HepG2 (cell line): ENCODE measurements at regions not wholly inside any gene's neighbourhood (a gene's known extent, or its start where the extent isn't known, plus 50 kb on each side); places are given as distances from the start of the nearest gene placed in this dataset.

Experiments
- ATAC-seq: fragments of 200-7000 bp; cut with Tn5 transposase; 3 replicates; pipeline ENCODE4 v1.9.1; 2020; ENCODE audit warnings: mild to moderate bottlenecking, moderate library complexity
- BruUV-seq: library from RNA; stranded (reverse); fragments of 400-500 nt; replicated peaks from 2 replicates; lab custom pipeline; 2021; lab: Mats Ljungman, UMichigan
- CTCF ChIA-PET: fragments of 300-600 bp; formaldehyde crosslinking; extraction: SDS; loops from one replicate; lab custom pipeline; 2021; ENCODE audit warnings: low total read pairs, inconsistent platforms, low intra/inter-chr PET ratio; lab: Yijun Ruan, JAX
- POLR2A ChIA-PET: fragments of 350-600 bp; sonication (Branson Sonifier 250); formaldehyde crosslinking; loops from one replicate; lab custom pipeline; 2020; ENCODE audit warnings: antibody characterized with exemption, inconsistent platforms; lab: Yijun Ruan, JAX
- DNase-seq: peaks from one replicate; pipeline ENCODE4 v3.0.0-alpha.2; 2015; ENCODE audit warnings: low spot score
- FAIRE-seq: peaks from 3 replicates; lab custom pipeline; 2011; peaks lifted over from hg19 to GRCh38; lab: Jason Lieb, UNC
- H2AFZ ChIP-seq: one replicate; pipeline ENCODE4 v1.6.1; 2011; ENCODE audit warnings: low read length, inconsistent platforms
- H3K27ac ChIP-seq: fragments of 300-600 bp; 3 replicates; pipeline ENCODE4 v1.8.0; 2011; ENCODE audit warnings: mixed run types, mild to moderate bottlenecking, mixed read lengths, low read length, inconsistent platforms; ENCODE audit not compliant: insufficient read depth; ENCODE audit errors: extremely low read length
- H3K27me3 ChIP-seq, 2 experiments: fragments of 200-600 bp in 1 of 2; 2 replicates in 1 of 2; 3 replicates in 1 of 2; pipeline versions ENCODE4 v1.6.0 to v1.8.0; 2011; ENCODE audit warnings: low read length in 2 of 2, mild to moderate bottlenecking in 2 of 2, moderate library complexity in 2 of 2, inconsistent platforms in 1 of 2; ENCODE audit not compliant: insufficient read depth in 2 of 2, control insufficient read depth in 1 of 2
- H3K36me3 ChIP-seq, 2 experiments: fragments of 200-600 bp in 1 of 2; replicated peaks in 1 of 2; 2 replicates in 1 of 2; 3 replicates in 1 of 2; pipeline versions ENCODE4 v1.5.1 to v1.8.0; 2011; ENCODE audit warnings: low read length in 2 of 2, inconsistent platforms in 1 of 2; ENCODE audit not compliant: insufficient read depth in 2 of 2, control insufficient read depth in 1 of 2
- H3K4me1 ChIP-seq: 2 replicates; pipeline ENCODE4 v1.5.1; 2012; ENCODE audit warnings: low read length, inconsistent platforms; ENCODE audit not compliant: insufficient read depth
- H3K4me2 ChIP-seq: 2 replicates; pipeline ENCODE4 v1.6.0; 2011; ENCODE audit warnings: low read depth, low read length, inconsistent platforms
- H3K4me3 ChIP-seq, 3 experiments: fragments of 200-600 bp in 1 of 3; sonication (generic), shearing (Covaris generic) in 1 of 3; replicated peaks in 1 of 3; 2 replicates each; pipeline ENCODE4 v1.5.1; 2011 to 2016; ENCODE audit warnings: low read length in 3 of 3, inconsistent platforms in 2 of 3, low read depth in 2 of 3, mild to moderate bottlenecking in 2 of 3, control low read depth in 1 of 3, mixed read lengths in 1 of 3; ENCODE audit not compliant: insufficient read depth in 1 of 3
- H3K79me2 ChIP-seq: one replicate; pipeline ENCODE4 v1.6.1; 2011; ENCODE audit warnings: low read length, inconsistent platforms; ENCODE audit not compliant: insufficient read depth
- H3K9ac ChIP-seq: 2 replicates; pipeline ENCODE4 v1.6.0; 2011; ENCODE audit warnings: mild to moderate bottlenecking, low read depth, low read length, inconsistent platforms; ENCODE audit not compliant: insufficient read depth
- H3K9me3 ChIP-seq: 2 replicates; pipeline ENCODE4 v1.5.1; 2012; ENCODE audit warnings: mild to moderate bottlenecking, low read length
- H4K20me1 ChIP-seq: 2 replicates; pipeline ENCODE4 v1.6.0; 2011; ENCODE audit warnings: inconsistent platforms, mild to moderate bottlenecking, low read length, moderate library complexity; ENCODE audit not compliant: insufficient read depth
- DMTF1 ChIP-seq: sonication (generic); formaldehyde crosslinking; IDR thresholded peaks from 2 replicates; pipeline ENCODE4 v1.4.0; 2020; ENCODE audit warnings: mild to moderate bottlenecking, missing genetic modification reagents
- FOXC1 ChIP-seq: sonication (generic); formaldehyde crosslinking; IDR thresholded peaks from 2 replicates; pipeline ENCODE4 v1.8.0; 2022; ENCODE audit warnings: mild to moderate bottlenecking, missing genetic modification reagents, borderline replicate concordance
- GLMP ChIP-seq: sonication (generic); formaldehyde crosslinking; IDR thresholded peaks from 2 replicates; pipeline ENCODE4 v1.9.0; 2021; ENCODE audit warnings: missing genetic modification reagents, mild to moderate bottlenecking, borderline replicate concordance
- IKZF4 ChIP-seq: sonication (generic); formaldehyde crosslinking; IDR thresholded peaks from 2 replicates; pipeline ENCODE4 v1.5.1; 2020; ENCODE audit warnings: borderline replicate concordance, mild to moderate bottlenecking, low read depth, missing genetic modification reagents; ENCODE audit errors: not compliant biosample characterization
- PBX2 ChIP-seq: IDR thresholded peaks from 2 replicates; pipeline ENCODE4 v1.6.1; 2016; ENCODE audit warnings: control low read depth
- PHF20 ChIP-seq: sonication (generic); formaldehyde crosslinking; IDR thresholded peaks from 2 replicates; pipeline ENCODE4 v1.5.0; 2020; ENCODE audit warnings: mild to moderate bottlenecking, missing genetic modification reagents
- PRMT3 ChIP-seq: sonication (generic); formaldehyde crosslinking; IDR thresholded peaks from 2 replicates; pipeline ENCODE4 v1.8.1; 2022; ENCODE audit warnings: low read depth, mild to moderate bottlenecking, moderate library complexity, missing genetic modification reagents, borderline replicate concordance
- SAFB2 ChIP-seq: sonication (generic); formaldehyde crosslinking; IDR thresholded peaks from 2 replicates; pipeline ENCODE4 v1.5.1; 2020; ENCODE audit warnings: missing genetic modification reagents, low read depth, mild to moderate bottlenecking, borderline replicate concordance
- ZFP41 ChIP-seq: sonication (generic); formaldehyde crosslinking; IDR thresholded peaks from 2 replicates; pipeline ENCODE4 v1.4.0; 2020; ENCODE audit warnings: mild to moderate bottlenecking, missing genetic modification reagents, borderline replicate concordance
- ZNF589 ChIP-seq: sonication (generic); formaldehyde crosslinking; conservative IDR thresholded peaks from 2 replicates; pipeline ENCODE4 v1.8.0; 2022; ENCODE audit warnings: mild to moderate bottlenecking, moderate library complexity, missing genetic modification reagents
- in situ Hi-C: cut with HindIII; loops from 2 replicates; pipeline ENCODE4 v1.10.0; 2017; ENCODE audit warnings: low pct_unique_long_range_greater_than_20kb; ENCODE audit not compliant: extremely low pct_ligation_motif_present
- intact Hi-C: fragments of 100-400 bp; cut with micrococcal nuclease; formaldehyde crosslinking; loops from one replicate; pipeline ENCODE4 v1.10.0; 2022; ENCODE audit not compliant: unreplicated experiment

- Histone ChIP-seq H3K79me2 (no peaks in the 10 kb centered on the region), H2AFZ (no peak overlapping the region)
- intact Hi-C loops: no loop called here
- no peak for FAIRE-seq
- TF ChIP-seq PRMT3 (CRISPR knock-in tag): no peak
- no peak for TF ChIP-seq ZFP41 (CRISPR knock-in tag)
- no peak for TF ChIP-seq SAFB2
- no peak for TF ChIP-seq IKZF4 (CRISPR knock-in tag)
- TF ChIP-seq DMTF1 (CRISPR knock-in tag): no peak
- TF ChIP-seq GLMP (CRISPR knock-in tag): no peak
- TF ChIP-seq FOXC1: no peak
- TF ChIP-seq PHF20 (CRISPR knock-in tag): no peak
- TF ChIP-seq PBX2: no peak
- TF ChIP-seq ZNF589: no peak
- TF ChIP-seq, all 625 proteins: peak for 0
- in situ Hi-C loops: no loop called here
- Histone ChIP-seq H3K9ac (no peak overlapping the region), H3K36me3 (no peaks in the 10 kb centered on the region), H3K4me3 (no peak overlapping the region), H4K20me1 (no peaks in the 10 kb centered on the region), H3K4me2 (no peak overlapping the region), H3K4me1 (0 out of 2 replicates have a peak, but pooled peaks cover 3% of the 10 kb centered on the region), H3K9me3 (no peaks in the 10 kb centered on the region), H3K27me3 (no peaks in the 10 kb centered on the region), H3K27ac (no peak overlapping the region)
- no peak for DNase-seq
- POLR2A ChIA-PET: no interaction called here
- ATAC-seq: no peak
- BruUV-seq: no TSS peak
- CTCF ChIA-PET: no interaction called here
These were observed 131.9 kb upstream of the B3GALT2 start for GRCh38 chr1:193318347-193318746.
